SK-N-SH (cell line): ENCODE measurements at regions not wholly inside any gene's neighbourhood (a gene's known extent, or its start where the extent isn't known, plus 50 kb on each side); places are given as distances from the start of the nearest gene placed in this dataset.

ENCODE experiments used
- CTCF ChIA-PET: fragments of 300-600, 350-600 bp; formaldehyde crosslinking; extraction: SDS; loops from one replicate; lab custom pipeline; 2021; lab: Yijun Ruan, JAX
- POLR2A ChIA-PET: fragments of 350-600 bp; sonication (Branson Sonifier 250); formaldehyde crosslinking; extraction: SDS; loops from one replicate; lab custom pipeline; 2020; ENCODE audit warnings: antibody characterized with exemption, inconsistent platforms; lab: Yijun Ruan, JAX
- DNase-seq: peaks from one replicate; pipeline ENCODE4 v3.0.0; 2012
- H2AFZ ChIP-seq: fragments of 200-600 bp; sonication (generic); 2 replicates; pipeline ENCODE4 v1.8.1; 2016; ENCODE audit warnings: antibody characterized with exemption, mild to moderate bottlenecking, low read depth
- H3F3A ChIP-seq: fragments of 200-600 bp; sonication (generic); replicated peaks from 2 replicates; pipeline ENCODE3; 2016; ENCODE audit warnings: antibody characterized with exemption, mild to moderate bottlenecking; ENCODE audit not compliant: insufficient read depth
- H3K27ac ChIP-seq, 2 experiments: fragments of 200-500 bp in 1 of 2; fragments of 200-600 bp in 1 of 2; sonication (Bioruptor generic) in 1 of 2; sonication (generic), shearing (Covaris generic) in 1 of 2; 2 replicates each; pipeline versions ENCODE4 v1.5.1 to v1.6.1; 2014 to 2016; ENCODE audit warnings: low read depth in 2 of 2, inconsistent platforms in 1 of 2, low read length in 1 of 2, mild to moderate bottlenecking in 1 of 2, mixed read lengths in 1 of 2
- H3K27me3 ChIP-seq: fragments of 200-600 bp; sonication (generic), shearing (Covaris generic); 2 replicates; pipeline ENCODE4 v1.6.1; 2016; ENCODE audit warnings: mixed run types; ENCODE audit not compliant: insufficient read depth
- H3K36me3 ChIP-seq, 2 experiments: fragments of 200-500 bp in 1 of 2; fragments of 200-600 bp in 1 of 2; sonication (Bioruptor generic) in 1 of 2; sonication (generic) in 1 of 2; replicated peaks in 1 of 2; 2 replicates each; pipeline versions ENCODE3 to v1.5.1; 2014 to 2016; ENCODE audit warnings: low read length in 1 of 2, mild to moderate bottlenecking in 1 of 2; ENCODE audit not compliant: insufficient read depth in 2 of 2, control insufficient read depth in 1 of 2
- H3K4me1 ChIP-seq, 2 experiments: fragments of 200-500 bp in 1 of 2; fragments of 200-600 bp in 1 of 2; sonication (Bioruptor generic) in 1 of 2; sonication (generic), shearing (Covaris generic) in 1 of 2; 2 replicates each; pipeline versions ENCODE4 v1.5.1 to v1.6.1; 2014 to 2016; ENCODE audit warnings: low read depth in 1 of 2, low read length in 1 of 2, mixed run types in 1 of 2; ENCODE audit not compliant: insufficient read depth in 2 of 2, control insufficient read depth in 1 of 2
- H3K4me2 ChIP-seq: fragments of 200-600 bp; sonication (generic), shearing (Covaris generic); 2 replicates; pipeline ENCODE4 v1.6.1; 2017; ENCODE audit warnings: mixed run types
- H3K4me3 ChIP-seq, 2 experiments: fragments of 200-500 bp in 1 of 2; fragments of 200-600 bp in 1 of 2; sonication (Bioruptor generic) in 1 of 2; sonication (generic), shearing (Covaris generic) in 1 of 2; 2 replicates each; pipeline versions ENCODE4 v1.5.1 to v1.8.1; 2014 to 2016; ENCODE audit warnings: low read depth in 2 of 2, inconsistent platforms in 1 of 2, low read length in 1 of 2, mild to moderate bottlenecking in 1 of 2, mixed read lengths in 1 of 2, moderate library complexity in 1 of 2
- H3K79me2 ChIP-seq: fragments of 200-600 bp; sonication (generic); 2 replicates; pipeline ENCODE4 v1.8.1; 2017; ENCODE audit warnings: mild to moderate bottlenecking; ENCODE audit not compliant: insufficient read depth
- H3K9ac ChIP-seq: fragments of 200-600 bp; sonication (generic); 2 replicates; pipeline ENCODE4 v1.6.1; 2017; ENCODE audit warnings: mixed run types
- H3K9me2 ChIP-seq: fragments of 200-600 bp; sonication (generic); 2 replicates; pipeline ENCODE4 v1.6.1; 2017; ENCODE audit warnings: mixed run types
- H3K9me3 ChIP-seq: fragments of 200-600 bp; sonication (generic); 2 replicates; pipeline ENCODE4 v1.6.1; 2017; ENCODE audit warnings: mixed run types, mild to moderate bottlenecking, moderate library complexity
- H4K20me1 ChIP-seq: fragments of 200-600 bp; sonication (generic); 2 replicates; pipeline ENCODE4 v1.6.1; 2017; ENCODE audit warnings: mild to moderate bottlenecking, mixed run types; ENCODE audit not compliant: insufficient read depth
- GABPA ChIP-seq: IDR thresholded peaks from 2 replicates; pipeline ENCODE4 v1.4.0; 2012; ENCODE audit warnings: low read depth, mild to moderate bottlenecking
- IRF3 ChIP-seq: fragments of 150-350 bp; IDR thresholded peaks from 2 replicates; pipeline ENCODE4 v1.6.1; 2016; ENCODE audit warnings: mild to moderate bottlenecking, low read depth, low read length
- MAX ChIP-seq: IDR thresholded peaks from 2 replicates; pipeline ENCODE4 v1.4.0; 2012; ENCODE audit warnings: low read depth
- MXI1 ChIP-seq: IDR thresholded peaks from 2 replicates; pipeline ENCODE4 v1.6.1; 2012; ENCODE audit warnings: mild to moderate bottlenecking, low read depth, low read length, improper control_type of control experiment
- NFIC ChIP-seq: IDR thresholded peaks from 2 replicates; pipeline ENCODE4 v1.4.0; 2012; ENCODE audit warnings: borderline replicate concordance
- PBX3 ChIP-seq: IDR thresholded peaks from 2 replicates; pipeline ENCODE4; 2012
- REST ChIP-seq: IDR thresholded peaks from 2 replicates; pipeline ENCODE4 v1.6.1; 2012; ENCODE audit warnings: mild to moderate bottlenecking, low read depth, low read length, moderate library complexity
- RXRA ChIP-seq: IDR thresholded peaks from 2 replicates; pipeline ENCODE4 v1.4.0; 2012; ENCODE audit warnings: low read depth, mild to moderate bottlenecking, borderline replicate concordance
- TEAD4 ChIP-seq: IDR thresholded peaks from 2 replicates; pipeline ENCODE4 v1.4.0; 2012; ENCODE audit warnings: mild to moderate bottlenecking, borderline replicate concordance; ENCODE audit not compliant: insufficient read depth
- USF1 ChIP-seq: IDR thresholded peaks from 2 replicates; pipeline ENCODE4 v1.4.0; 2012; ENCODE audit warnings: low read depth, borderline replicate concordance
- USF2 ChIP-seq: fragments of 150-350 bp; IDR thresholded peaks from 2 replicates; pipeline ENCODE4 v1.6.1; 2017; ENCODE audit warnings: antibody characterized with exemption, low read length, low read depth, borderline replicate concordance
- ZBTB33 ChIP-seq: IDR thresholded peaks from 2 replicates; pipeline ENCODE4 v1.4.0; 2012; ENCODE audit warnings: low read depth, borderline replicate concordance
- WGBS: methylation state at CpG from one replicate; pipeline ENCODE4 v1.1.6; 2017; ENCODE audit warnings: low lambda C conversion rate; 5-methylcytosine and 5-hydroxymethylcytosine counted together

GRCh38 chr2:226115832-226116200 is 683.8 kb downstream of the IRS1 start:
- TF ChIP-seq NFIC (peak; percentile 23; the same call in 1 of the 2 replicates), IRF3 (no peak)
- POLR2A ChIA-PET, result no interaction called here
- Histone ChIP-seq H2AFZ (no peak overlapping the region), H3K9ac (no peak overlapping the region), H4K20me1 (no peaks in the 10 kb centered on the region), H3K27ac (peak overlapping the region in 1 of 2 experiments; percentile 93; a peak in 3 of 4 replicates), H3K79me2 (no peaks in the 10 kb centered on the region), H3K4me3 (no peak overlapping the region; a peak in 1 of 4 replicates), H3K36me3 (no peaks in the 10 kb centered on the region), H3K4me1 (peaks cover 2 to 33% of the 10 kb centered on the region in 2 experiments), H3K27me3 (no peaks in the 10 kb centered on the region), H3K9me3 (no peaks in the 10 kb centered on the region), H3K4me2 (peak overlapping the region; percentile 46; the same call in 1 of the 2 replicates), H3F3A (peaks cover 24% of the 10 kb centered on the region), H3K9me2 (no peaks in the 10 kb centered on the region)
- 28% methylated on average over 1 of the region's 1 CpG for WGBS
- no peak for DNase-seq
- CTCF ChIA-PET, result no interaction called here

- DNase-seq, result no peak
- CTCF ChIA-PET, result no interaction called here
- Histone ChIP-seq H3K9ac (no peak overlapping the region; the same call in 1 of the 2 replicates), H3K4me2 (peak overlapping the region; percentile 52; the same call in 1 of the 2 replicates), H3K36me3 (no peaks in the 10 kb centered on the region), H3K27me3 (no peaks in the 10 kb centered on the region), H3K4me1 (peaks cover 2 to 33% of the 10 kb centered on the region in 2 experiments), H4K20me1 (no peaks in the 10 kb centered on the region), H3F3A (peaks cover 24% of the 10 kb centered on the region), H3K4me3 (no peak overlapping the region; a peak in 1 of 4 replicates), H3K9me2 (no peaks in the 10 kb centered on the region), H3K79me2 (no peaks in the 10 kb centered on the region), H3K9me3 (no peaks in the 10 kb centered on the region), H3K27ac (peak overlapping the region; percentile 34 to 93; a peak in 3 of 4 replicates), H2AFZ (no peak overlapping the region; the same call in 1 of the 2 replicates)
- WGBS, result 0% methylated on average over 3 of the region's 3 CpGs
- POLR2A ChIA-PET, result interaction anchor here (0.7 kb wide), 1 partner anchor 1941 kb away, joined by 3 read pairs; no protein-coding TSS in a partner anchor
- TF ChIP-seq ZBTB33 (peak; percentile 90), TEAD4 (peak; percentile 96), RXRA (peak; percentile 99), MXI1 (no peak), NFIC (peak; percentile 99), GABPA (peak; percentile 43), USF2 (no peak), PBX3 (peak; percentile 96), MAX (peak; percentile 77), REST (peak; percentile 34; the same call in 1 of the 2 replicates), USF1 (peak; percentile 44; the same call in 1 of the 2 replicates)
These were observed 684.4 kb downstream of the IRS1 start for GRCh38 chr2:226115102-226115831.
